PFSK-1 (cell line): ENCODE measurements at regions not wholly inside any gene's neighbourhood (a gene's known extent, or its start where the extent isn't known, plus 50 kb on each side); places are given as distances from the start of the nearest gene placed in this dataset.

Source experiments
- FOXP2 ChIP-seq: optimal IDR thresholded peaks from 2 replicates; pipeline ENCODE3; 2011; ENCODE audit warnings: borderline replicate concordance, control low read depth, inconsistent platforms; ENCODE audit not compliant: insufficient read depth; ENCODE audit errors: extremely low read length, extremely low read depth
- POLR2AphosphoS5 ChIP-seq: IDR thresholded peaks from 2 replicates; pipeline ENCODE4 v1.6.1; 2012; ENCODE audit warnings: low read depth, mild to moderate bottlenecking, control low read depth, low read length, moderate library complexity
- SIN3A ChIP-seq: IDR thresholded peaks from 2 replicates; pipeline ENCODE4 v1.6.1; 2012; ENCODE audit warnings: mild to moderate bottlenecking, low read length, moderate library complexity, borderline replicate concordance; ENCODE audit not compliant: insufficient read depth
- TAF1 ChIP-seq: IDR thresholded peaks from 2 replicates; pipeline ENCODE4 v1.6.1; 2012; ENCODE audit warnings: low read length, control low read depth, borderline replicate concordance; ENCODE audit not compliant: insufficient read depth
- TF ChIP-seq, protein P1 (sequence below), 2 experiments: IDR thresholded peaks; 2 replicates each; pipeline versions ENCODE4 v1.6.1 to v1.8.0; 2011 to 2012; ENCODE audit warnings: low read depth in 2 of 2, low read length in 2 of 2, control low read depth in 1 of 2, inconsistent platforms in 1 of 2, mild to moderate bottlenecking in 1 of 2, moderate library complexity in 1 of 2; ENCODE audit not compliant: insufficient read depth in 1 of 2

DNA sequence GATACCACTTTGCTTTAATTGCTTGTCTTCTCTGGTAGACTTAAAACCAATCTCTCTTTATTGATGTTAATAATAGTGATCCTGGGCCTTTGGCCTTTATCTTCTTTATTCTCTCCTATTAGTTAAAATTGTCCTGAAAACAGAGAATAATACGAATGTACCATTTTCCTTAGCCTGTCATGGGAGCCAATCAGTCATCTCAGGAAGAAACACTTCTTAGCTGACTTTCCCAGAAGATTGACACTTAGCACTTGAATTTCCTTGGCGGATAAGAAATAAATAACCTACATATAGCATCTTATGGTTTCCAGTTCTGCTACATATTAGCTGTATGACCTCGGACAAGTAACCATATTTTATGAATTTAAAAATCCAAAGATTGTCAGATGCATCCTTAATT, 338.4 kb upstream of the SLC14A2 start:
- TF ChIP-seq SIN3A (no peak), POLR2AphosphoS5 (no peak), TAF1 (no peak), FOXP2 (no peak)
- TF ChIP-seq, protein P1, sequence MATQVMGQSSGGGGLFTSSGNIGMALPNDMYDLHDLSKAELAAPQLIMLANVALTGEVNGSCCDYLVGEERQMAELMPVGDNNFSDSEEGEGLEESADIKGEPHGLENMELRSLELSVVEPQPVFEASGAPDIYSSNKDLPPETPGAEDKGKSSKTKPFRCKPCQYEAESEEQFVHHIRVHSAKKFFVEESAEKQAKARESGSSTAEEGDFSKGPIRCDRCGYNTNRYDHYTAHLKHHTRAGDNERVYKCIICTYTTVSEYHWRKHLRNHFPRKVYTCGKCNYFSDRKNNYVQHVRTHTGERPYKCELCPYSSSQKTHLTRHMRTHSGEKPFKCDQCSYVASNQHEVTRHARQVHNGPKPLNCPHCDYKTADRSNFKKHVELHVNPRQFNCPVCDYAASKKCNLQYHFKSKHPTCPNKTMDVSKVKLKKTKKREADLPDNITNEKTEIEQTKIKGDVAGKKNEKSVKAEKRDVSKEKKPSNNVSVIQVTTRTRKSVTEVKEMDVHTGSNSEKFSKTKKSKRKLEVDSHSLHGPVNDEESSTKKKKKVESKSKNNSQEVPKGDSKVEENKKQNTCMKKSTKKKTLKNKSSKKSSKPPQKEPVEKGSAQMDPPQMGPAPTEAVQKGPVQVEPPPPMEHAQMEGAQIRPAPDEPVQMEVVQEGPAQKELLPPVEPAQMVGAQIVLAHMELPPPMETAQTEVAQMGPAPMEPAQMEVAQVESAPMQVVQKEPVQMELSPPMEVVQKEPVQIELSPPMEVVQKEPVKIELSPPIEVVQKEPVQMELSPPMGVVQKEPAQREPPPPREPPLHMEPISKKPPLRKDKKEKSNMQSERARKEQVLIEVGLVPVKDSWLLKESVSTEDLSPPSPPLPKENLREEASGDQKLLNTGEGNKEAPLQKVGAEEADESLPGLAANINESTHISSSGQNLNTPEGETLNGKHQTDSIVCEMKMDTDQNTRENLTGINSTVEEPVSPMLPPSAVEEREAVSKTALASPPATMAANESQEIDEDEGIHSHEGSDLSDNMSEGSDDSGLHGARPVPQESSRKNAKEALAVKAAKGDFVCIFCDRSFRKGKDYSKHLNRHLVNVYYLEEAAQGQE (IDR thresholded peaks at IDR 0.05; ENCODE audit: insufficient read depth in 1 of 2, low read depth in 2 of 2, low read length in 2 of 2) = no peak
